ENCODE measurements at regions not wholly inside any gene's neighbourhood (a gene's known extent, or its start where the extent isn't known, plus 50 kb on each side); places are given as distances from the start of the nearest gene placed in this dataset.

GRCh38 chr2:10215393-10215935 is 87.2 kb upstream of the HPCAL1 start:
- 81% methylated on average over 5 of the region's 7 CpGs for WGBS (ENCODE audit: insufficient coverage)

More at GRCh38 chr2:10215393-10215935, 87.2 kb upstream of the HPCAL1 start:
- Mint-ChIP-seq H3K4me1 (no peaks in the 10 kb centered on the region), H3K27ac (no peak overlapping the region), H3K27me3 (peaks cover under 1% of the 10 kb centered on the region), H3K9me3 (ENCODE audit: insufficient read depth) (no peaks in the 10 kb centered on the region), H3K4me3 (no peak overlapping the region)
- TF ChIP-seq EZH2 (IDR thresholded peaks at IDR 0.05; ENCODE audit: borderline replicate concordance, insufficient read depth, low read depth, low read length, poor library complexity, severe bottlenecking) (no peak), CTCF (IDR thresholded peaks at IDR 0.05) (no peak)
- ATAC-seq (ENCODE audit: low read depth), result no peak
- CTCF ChIA-PET, result no interaction called here
- Histone ChIP-seq H3K4me2 (replicated peaks; ENCODE audit: low read depth, low read length, poor library complexity, severe bottlenecking) (no peak overlapping the region), H3K79me2 (ENCODE audit: control insufficient read depth, insufficient read depth, low read length) (no peaks in the 10 kb centered on the region), H3K4me3 (ENCODE audit: control extremely low read depth in 1 of 5, extremely low read depth in 1 of 5, insufficient read depth in 1 of 5, low read depth in 2 of 5, low read length in 4 of 5) (no peak overlapping the region), H3K27ac (ENCODE audit: low read length in 2 of 2) (no peak overlapping the region), H3K4me1 (ENCODE audit: control insufficient read depth in 2 of 2, insufficient read depth in 2 of 2, low read length in 2 of 2) (no peaks in the 10 kb centered on the region), H2AFZ (ENCODE audit: insufficient read depth, low read depth, low read length, poor library complexity, severe bottlenecking) (no peak overlapping the region), H3K27me3 (replicated peaks in 1 of 4; ENCODE audit: control extremely low read depth in 1 of 4, control insufficient read depth in 3 of 4, insufficient read depth in 4 of 4, low read length in 3 of 4) (no peaks in the 10 kb centered on the region), H3K36me3 (replicated peaks in 1 of 2; ENCODE audit: control extremely low read depth in 1 of 2, control insufficient read depth in 1 of 2, extremely low read depth in 1 of 2, insufficient read depth in 2 of 2, low read length in 1 of 2) (no peaks in the 10 kb centered on the region), H3K9me3 (ENCODE audit: control extremely low read depth in 1 of 3, control insufficient read depth in 2 of 3, insufficient read depth in 1 of 3, low read length in 2 of 3) (no peaks in the 10 kb centered on the region), H4K20me1 (ENCODE audit: control insufficient read depth, insufficient read depth, low read length, poor library complexity, severe bottlenecking) (no peaks in the 10 kb centered on the region), H3K9ac (ENCODE audit: low read length) (no peak overlapping the region)
- DNase-seq, result no peak
- intact Hi-C loops (cut with micrococcal nuclease), result no loop called here
- POLR2A ChIA-PET, result no interaction called here

Measured in B cell (primary cell).